Right lung (tissue), 2 donors: ENCODE measurements at regions not wholly inside any gene's neighbourhood (a gene's known extent, or its start where the extent isn't known, plus 50 kb on each side); places are given as distances from the start of the nearest gene placed in this dataset.
"Not testable (repeated sequence)": the region's sequence is repeated elsewhere in the genome, so short reads cannot be mapped to it uniquely, and the experiment has no call there.

Experiments
- DNase-seq, 2 donors: peaks; one replicate each; pipeline ENCODE4 v3.0.0-alpha.2; 2013

DNA sequence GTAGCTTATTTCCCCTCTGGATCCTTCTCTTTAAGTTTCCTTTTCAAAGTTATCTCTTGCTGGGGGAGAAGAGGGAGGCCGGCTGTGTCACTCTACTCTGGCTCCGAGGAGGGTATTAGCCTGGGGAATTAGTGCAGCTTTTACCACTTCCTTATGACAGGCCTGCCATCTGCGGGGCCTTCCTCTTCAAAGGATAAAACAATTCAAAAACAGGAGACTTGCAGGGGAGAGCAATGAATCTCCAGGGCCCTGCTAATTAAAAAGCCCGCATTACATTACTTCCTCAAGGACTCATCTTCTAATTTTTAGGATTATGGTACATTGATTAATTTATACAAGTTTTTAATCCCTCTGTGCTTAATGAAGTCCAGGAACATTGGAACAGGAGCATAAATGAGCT is 190.9 kb upstream of the CDH5 start:
- no peak for DNase-seq

GRCh38 chr16:66175058-66175457 is 191.4 kb upstream of the CDH5 start:
- DNase-seq: no peak

- DNase-seq: not testable (repeated sequence)
These were observed 192.7 kb upstream of the CDH5 start for GRCh38 chr16:66173796-66174195.

DNA sequence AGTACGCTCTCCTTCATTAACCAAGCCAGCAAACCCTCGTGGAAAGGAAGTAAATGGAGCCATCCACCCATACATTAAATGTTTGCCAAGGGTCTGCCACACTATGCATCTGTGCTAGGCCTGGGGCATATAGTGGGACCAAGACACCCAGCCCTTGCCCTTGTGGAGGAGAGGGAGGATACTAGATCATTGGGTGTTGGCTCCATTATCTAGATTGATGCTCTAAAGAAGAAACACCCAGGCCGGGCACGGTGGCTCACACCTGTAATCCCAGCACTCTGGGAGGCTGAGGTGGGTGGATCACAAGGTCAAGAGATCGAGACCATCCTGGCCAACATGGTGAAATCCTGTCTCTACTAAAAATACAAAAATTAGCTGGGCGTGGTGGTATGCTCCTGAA is 193.3 kb upstream of the CDH5 start:
- not testable (repeated sequence) for DNase-seq

GRCh38 chr16:66172463-66172862 is 194.0 kb upstream of the CDH5 start:
- no peak for DNase-seq

DNA sequence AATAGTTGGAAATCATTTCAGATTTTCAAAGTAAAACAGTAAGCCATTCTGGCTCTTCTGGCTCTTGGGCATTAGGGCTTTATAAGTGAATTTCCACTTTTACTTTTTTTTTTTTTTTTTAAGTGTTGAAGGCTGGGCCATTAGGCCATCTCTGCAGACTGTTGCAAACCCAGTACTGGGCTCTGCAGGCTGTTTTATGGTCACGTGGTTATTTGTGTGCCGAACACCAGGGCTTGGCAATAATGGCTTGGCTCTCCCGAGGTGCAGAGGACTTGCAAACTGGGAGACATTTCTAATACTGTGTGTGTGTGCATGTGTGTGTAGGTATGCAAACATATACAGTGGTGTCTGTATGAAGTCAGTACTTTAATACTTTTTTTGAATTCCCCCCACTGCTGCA is 194.9 kb upstream of the CDH5 start:
- no peak for DNase-seq

DNA sequence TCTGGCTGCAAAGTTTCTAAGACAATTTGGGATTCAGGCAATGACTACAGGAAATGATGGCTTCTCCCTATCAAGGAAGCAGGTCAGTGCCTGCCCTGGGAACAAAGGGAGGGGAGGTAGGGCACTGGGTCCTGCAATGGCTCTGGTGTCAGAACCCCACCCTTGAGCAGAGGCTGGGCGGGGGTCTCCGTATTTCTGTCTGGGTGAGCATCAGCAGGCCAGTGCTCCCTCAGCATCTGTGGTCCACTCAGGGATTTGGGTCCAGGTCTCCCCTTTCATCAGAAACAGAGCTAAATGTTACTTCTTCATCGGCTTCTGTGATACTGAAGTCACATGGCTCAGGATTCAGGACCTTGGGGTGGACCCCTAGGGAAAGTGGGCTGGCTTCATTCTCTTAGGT is 195.5 kb upstream of the CDH5 start:
- no peak for DNase-seq

- DNase-seq: no peak
These were observed 196.7 kb upstream of the CDH5 start for GRCh38 chr16:66169817-66170216.

- DNase-seq: no peak
These were observed 197.7 kb upstream of the CDH5 start for GRCh38 chr16:66168777-66169176.

DNA sequence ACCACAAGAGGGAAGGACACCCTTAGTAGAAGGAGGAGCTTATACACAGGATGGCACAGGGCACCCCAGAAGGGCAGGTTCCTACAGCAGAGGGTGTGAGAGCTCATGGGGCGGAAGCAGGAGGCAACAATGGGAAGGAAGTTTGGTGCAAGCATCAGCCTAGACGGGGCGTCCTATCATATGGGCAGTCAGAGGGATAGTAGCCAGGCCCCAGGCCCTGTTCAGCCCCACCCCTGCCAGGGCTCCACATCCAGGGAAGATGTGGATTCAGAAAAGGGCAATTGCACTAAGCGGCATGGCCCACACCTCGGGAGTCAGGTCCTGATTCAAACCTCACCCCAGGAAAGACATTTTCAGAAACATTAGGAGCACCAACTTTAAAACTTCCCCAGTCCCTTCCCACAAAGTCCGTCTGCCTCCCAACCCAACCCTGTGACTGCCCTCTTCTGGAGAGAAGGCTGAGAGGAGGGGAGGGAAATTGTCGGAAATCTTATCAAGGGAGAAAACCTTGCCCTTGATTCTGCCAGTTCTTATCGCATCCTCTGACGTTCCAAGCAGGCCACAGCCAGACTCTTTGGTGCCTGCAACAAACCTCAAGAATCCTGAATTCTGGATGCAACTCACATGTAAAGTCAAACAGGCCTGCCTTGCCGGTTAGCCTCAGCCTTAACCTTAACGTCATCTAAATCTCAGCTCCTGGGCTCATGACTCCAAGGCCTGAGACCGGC is 198.8 kb upstream of the CDH5 start:
- no peak for DNase-seq

DNA sequence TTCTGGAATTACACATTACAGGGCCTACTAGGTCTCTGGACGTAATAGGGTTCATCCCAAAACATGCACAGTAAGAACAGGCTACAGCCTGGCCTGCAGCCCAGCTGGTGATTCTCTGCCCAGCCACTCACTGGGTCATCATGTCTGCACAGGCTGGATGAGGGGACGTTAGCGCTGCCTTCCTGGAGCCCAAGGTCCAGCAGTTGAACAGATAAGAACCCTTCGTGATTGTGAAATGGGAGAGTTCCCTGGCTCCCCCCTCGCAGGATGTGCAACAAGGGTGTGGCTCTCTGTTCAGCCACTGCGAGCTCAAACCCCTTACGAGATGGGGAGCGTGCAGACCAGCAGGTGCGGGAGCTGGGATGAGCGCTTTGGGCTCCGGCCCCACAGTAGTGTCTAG is 200.0 kb upstream of the CDH5 start:
- DNase-seq: no peak

DNA sequence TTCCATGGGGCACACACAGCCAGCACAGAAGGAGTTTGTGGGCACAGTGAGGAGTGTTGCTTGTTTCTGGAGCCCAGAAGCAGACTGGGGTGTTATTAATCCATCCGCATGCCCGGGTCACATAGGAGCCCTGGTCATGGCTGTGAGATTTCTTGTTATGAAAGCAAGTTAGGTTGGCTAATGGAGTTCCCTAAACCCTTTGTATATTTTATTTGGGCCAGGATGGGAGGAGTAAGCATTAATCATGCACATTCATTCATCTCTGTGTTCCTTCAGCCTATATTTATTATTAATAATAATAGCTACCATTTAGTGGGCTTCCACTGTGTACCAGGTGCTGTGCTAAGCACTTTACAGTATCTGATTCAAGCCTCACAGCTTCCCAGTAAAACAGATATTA is 200.6 kb upstream of the CDH5 start:
- no peak for DNase-seq

GRCh38 chr16:66164581-66165247 is 201.8 kb upstream of the CDH5 start:
- DNase-seq: no peak

DNA sequence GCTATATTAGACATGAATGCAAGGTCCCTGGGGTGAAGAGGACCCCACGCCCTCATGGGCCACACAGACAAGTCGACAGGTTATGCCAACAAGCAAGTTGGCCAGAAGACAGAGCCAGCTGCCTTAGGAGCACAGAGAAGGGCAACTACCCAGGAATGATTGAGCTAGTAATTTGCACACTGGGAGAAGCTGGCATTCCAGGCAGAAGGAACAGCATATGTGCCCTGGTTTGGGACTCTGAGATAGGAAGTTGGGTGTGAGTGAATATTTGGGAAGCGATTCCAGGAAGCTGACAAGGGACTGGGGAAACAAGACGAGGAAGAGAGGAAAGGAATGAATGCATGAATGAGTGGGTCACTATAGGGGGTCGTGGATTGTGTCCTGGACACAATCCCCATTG is 203.7 kb upstream of the CDH5 start:
- DNase-seq: no peak

GRCh38 chr16:66161942-66162341 is 204.5 kb upstream of the CDH5 start:
- DNase-seq: no peak

DNA sequence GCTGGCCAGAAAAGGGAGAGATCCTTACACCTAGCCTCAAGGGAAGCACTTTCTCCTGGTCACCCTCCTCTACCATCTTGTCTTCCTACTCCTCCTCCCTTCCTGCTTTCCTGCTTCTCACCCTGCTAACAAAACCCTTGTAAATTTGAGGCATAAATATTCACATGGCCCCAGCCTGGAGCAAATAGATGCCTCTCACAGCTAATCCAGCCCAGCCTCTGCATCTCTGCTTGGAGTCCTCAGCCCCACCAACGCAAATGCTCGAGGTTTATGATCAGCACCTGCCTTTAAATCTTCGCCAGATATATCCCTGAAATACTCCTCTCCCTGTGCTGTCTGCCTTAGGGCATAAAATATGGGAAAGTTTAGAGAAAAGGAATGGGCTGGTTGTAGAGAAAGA is 205.2 kb upstream of the CDH5 start:
- no peak for DNase-seq

- no peak for DNase-seq
These were observed 206.5 kb upstream of the CDH5 start for GRCh38 chr16:66159987-66160386.

DNA sequence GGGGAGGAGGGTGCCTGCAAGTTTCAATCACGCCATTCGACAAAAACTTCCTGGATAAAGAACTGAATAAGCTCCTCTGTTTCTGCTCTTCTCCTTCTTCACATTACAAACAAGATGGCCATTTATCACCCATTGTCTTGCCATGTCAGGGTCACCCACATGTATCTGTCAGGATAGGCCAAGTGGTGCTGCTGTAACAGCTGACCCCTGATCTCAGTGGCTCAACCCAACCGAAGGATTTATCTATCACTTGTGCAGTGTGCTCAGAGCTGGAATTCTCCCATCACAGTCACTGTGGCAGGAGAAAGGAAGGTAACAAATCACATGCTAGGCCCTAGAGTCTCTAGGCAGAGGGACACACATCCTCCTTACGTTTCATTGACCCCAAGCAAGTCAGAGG is 210.0 kb upstream of the CDH5 start:
- no peak for DNase-seq

DNA sequence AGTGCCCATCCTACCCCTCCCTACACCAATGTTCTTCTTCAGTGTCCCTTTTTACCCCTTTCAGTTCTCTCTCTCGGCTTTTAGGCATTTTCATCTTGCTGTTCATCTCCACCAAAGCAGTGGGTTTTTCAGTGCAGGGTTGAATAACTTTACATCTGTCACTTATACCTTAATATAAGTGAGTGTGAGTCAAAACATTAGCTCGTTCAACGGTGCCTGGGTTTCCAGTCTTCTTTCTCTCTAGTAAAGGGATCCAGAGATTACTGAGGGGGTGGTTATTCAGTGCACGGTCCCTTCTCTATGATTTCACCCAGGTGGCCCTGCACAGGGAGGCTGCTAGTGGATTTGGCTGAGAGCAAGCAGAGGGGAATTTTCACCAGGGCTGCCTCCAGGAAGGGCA is 210.6 kb upstream of the CDH5 start:
- DNase-seq: no peak

DNA sequence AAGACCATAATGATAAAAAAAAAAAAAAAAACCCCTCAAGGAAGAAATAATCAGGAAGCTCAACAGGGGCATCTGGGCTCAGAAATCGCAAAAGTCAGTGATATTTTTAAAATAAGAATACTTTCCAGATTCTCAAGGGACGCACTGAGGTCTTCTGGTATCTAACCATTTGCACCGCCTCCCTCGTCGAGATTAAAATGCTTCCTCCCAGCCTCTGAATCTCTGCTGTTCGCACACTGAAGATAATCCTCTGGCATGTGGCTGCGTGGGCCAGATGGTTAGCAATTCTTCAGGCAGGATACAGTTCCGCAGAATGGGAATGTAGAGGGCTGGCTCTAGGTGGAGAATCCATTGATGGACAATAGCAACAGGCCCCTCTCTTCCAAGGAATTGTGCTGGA is 211.7 kb upstream of the CDH5 start:
- no peak for DNase-seq

DNA sequence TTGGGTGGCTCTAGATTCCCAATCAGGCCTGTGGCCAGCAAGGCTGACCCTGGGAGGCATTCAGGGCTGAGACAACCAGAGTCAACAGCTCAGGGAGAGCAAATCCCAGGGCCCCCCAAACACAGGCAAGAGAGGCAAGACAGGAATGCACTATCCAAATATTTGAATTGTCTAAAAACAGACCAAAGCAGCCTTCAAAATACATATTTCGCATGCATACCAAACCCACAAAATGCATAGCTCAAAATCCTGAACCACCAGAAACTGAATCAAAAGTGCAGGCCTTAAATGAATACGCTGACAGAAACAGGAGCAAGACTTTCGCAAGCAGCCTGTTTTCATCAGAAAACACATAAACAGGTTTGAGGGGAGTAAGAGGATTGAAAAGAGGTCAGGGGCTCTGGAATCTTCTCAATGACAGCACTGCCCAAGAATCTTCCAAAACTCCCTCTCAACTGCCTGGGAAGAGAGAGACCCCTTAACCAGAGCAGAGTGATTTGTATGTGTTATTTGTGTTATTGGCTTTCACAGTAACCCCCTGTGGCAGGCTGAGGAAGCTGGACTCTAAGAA is 213.6 kb upstream of the CDH5 start:
- DNase-seq: peak; percentile 72 to 76

DNA sequence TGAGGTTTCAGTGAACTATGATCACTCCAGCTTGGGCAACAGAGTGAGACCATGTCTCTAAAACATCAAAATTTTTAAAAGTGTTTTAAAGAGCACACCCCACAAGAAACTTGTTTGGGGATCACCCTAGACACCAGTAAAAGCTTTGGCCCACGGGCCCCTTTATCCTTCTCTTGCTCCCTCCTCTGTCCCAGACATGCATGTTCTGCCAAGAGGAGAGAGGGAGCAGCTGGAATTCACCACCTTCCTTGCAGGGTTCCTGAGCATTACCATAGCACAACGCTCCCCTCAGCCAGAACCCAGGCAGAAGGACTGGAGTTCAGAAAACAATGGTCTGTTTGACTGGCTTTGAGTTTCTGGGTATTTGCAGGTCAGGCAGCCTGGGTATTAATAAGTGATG is 214.3 kb upstream of the CDH5 start:
- no peak for DNase-seq

- DNase-seq: no peak
These were observed 215.6 kb upstream of the CDH5 start for GRCh38 chr16:66150698-66151482.
